Loucy (cell line): ENCODE measurements at regions not wholly inside any gene's neighbourhood (a gene's known extent, or its start where the extent isn't known, plus 50 kb on each side); places are given as distances from the start of the nearest gene placed in this dataset.

Source experiments
- CTCF ChIP-seq: fragments of 200-600 bp; sonication (generic); conservative IDR thresholded peaks from 2 replicates; pipeline ENCODE4 v1.5.1; 2014; ENCODE audit warnings: mild to moderate bottlenecking, antibody characterized with exemption, low read length
- EZH2phosphoT487 ChIP-seq: fragments of 200-600 bp; IDR thresholded peaks from 2 replicates; pipeline ENCODE4 v1.6.1; 2018; ENCODE audit warnings: antibody characterized with exemption, mild to moderate bottlenecking, moderate library complexity, borderline replicate concordance

DNA sequence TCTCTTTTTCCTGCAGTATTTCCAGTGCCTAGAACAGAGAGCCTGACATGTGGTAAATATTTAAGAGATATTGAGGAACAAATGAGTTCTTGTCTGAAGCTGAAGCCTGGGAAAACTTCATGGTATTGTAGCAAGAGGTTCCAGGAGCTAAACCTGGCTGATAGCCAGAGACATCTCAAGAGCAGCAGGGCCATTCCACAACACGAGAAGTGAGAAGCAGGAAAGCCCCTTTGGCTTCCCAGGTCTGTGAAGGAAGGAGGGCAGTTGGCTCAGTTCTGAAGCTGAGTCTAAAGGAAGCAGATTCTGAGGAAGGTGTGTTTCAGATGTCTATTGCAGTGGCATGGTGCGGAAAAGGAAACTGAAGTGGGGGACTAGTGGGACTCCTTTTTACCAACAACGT lies 63.8 kb upstream of the FAM204A start:
- TF ChIP-seq CTCF (no peak), EZH2phosphoT487 (no peak)
